C4-2B (cell line): ENCODE measurements at regions not wholly inside any gene's neighbourhood (a gene's known extent, or its start where the extent isn't known, plus 50 kb on each side); places are given as distances from the start of the nearest gene placed in this dataset.
"Not testable (repeated sequence)": the region's sequence is repeated elsewhere in the genome, so short reads cannot be mapped to it uniquely, and the experiment has no call there.

Experiments
- H3K27ac ChIP-seq: fragments of 450-650 bp; 2 replicates; pipeline ENCODE4 v1.5.1; 2017
- CTCF ChIP-seq: fragments of 450-650 bp; conservative IDR thresholded peaks from 2 replicates; pipeline ENCODE4 v1.5.1; 2017; ENCODE audit warnings: mild to moderate bottlenecking
- ZFX ChIP-seq: fragments of 450-650 bp; IDR thresholded peaks from 2 replicates; pipeline ENCODE4 v1.6.1; 2017

- TF ChIP-seq CTCF (no peak), ZFX (no peak)
- H3K27ac ChIP-seq: no peak overlapping the region
These were observed 1671.5 kb upstream of the PIK3C3 start for GRCh38 chr18:40283560-40283959.

- H3K27ac ChIP-seq: not testable (repeated sequence)
These were observed 1673.7 kb upstream of the PIK3C3 start for GRCh38 chr18:40281356-40281755.

GRCh38 chr18:40274618-40275196, 1680.3 kb upstream of the PIK3C3 start:
- no peak overlapping the region for H3K27ac ChIP-seq
- TF ChIP-seq CTCF (no peak), ZFX (no peak)

GRCh38 chr18:40272630-40273231, 1682.3 kb upstream of the PIK3C3 start:
- no peak overlapping the region for H3K27ac ChIP-seq
- TF ChIP-seq ZFX: no peak
- TF ChIP-seq CTCF: no peak

GRCh38 chr18:40259115-40259835, 1695.8 kb upstream of the PIK3C3 start:
- no peak for TF ChIP-seq CTCF
- no peak for TF ChIP-seq ZFX
- H3K27ac ChIP-seq: no peak overlapping the region

GRCh38 chr18:40258311-40258710, 1696.7 kb upstream of the PIK3C3 start:
- H3K27ac ChIP-seq: no peak overlapping the region
- TF ChIP-seq ZFX: no peak
- no peak for TF ChIP-seq CTCF

- TF ChIP-seq ZFX: no peak
- no peak for TF ChIP-seq CTCF
- no peak overlapping the region for H3K27ac ChIP-seq
These were observed 1704.8 kb upstream of the PIK3C3 start for GRCh38 chr18:40250236-40250635.
